HS-5 (cell line): ENCODE measurements at regions not wholly inside any gene's neighbourhood (a gene's known extent, or its start where the extent isn't known, plus 50 kb on each side); places are given as distances from the start of the nearest gene placed in this dataset.

ENCODE experiments used
- DNase-seq: peaks from one replicate; pipeline ENCODE4 v3.0.0-alpha.2; 2012; ENCODE audit warnings: low read depth

GRCh38 chr6:117169064-117169665 is 96.2 kb upstream of the VGLL2 start:
- DNase-seq, result no peak

GRCh38 chr6:117169781-117170281 is 95.5 kb upstream of the VGLL2 start:
- DNase-seq, result no peak

- DNase-seq, result no peak
Observed at GRCh38 chr6:117174835-117175360, 90.5 kb upstream of the VGLL2 start.

GRCh38 chr6:117188627-117189201 is 76.6 kb upstream of the VGLL2 start:
- DNase-seq, result no peak

GRCh38 chr6:117191009-117191408 is 74.3 kb upstream of the VGLL2 start:
- no peak for DNase-seq

GRCh38 chr6:117191448-117191847 is 73.9 kb upstream of the VGLL2 start:
- DNase-seq, result no peak

GRCh38 chr6:117194271-117194670 is 71.1 kb upstream of the VGLL2 start:
- no peak for DNase-seq

GRCh38 chr6:117194978-117195377 is 70.4 kb upstream of the VGLL2 start:
- DNase-seq, result no peak

- no peak for DNase-seq
Observed at GRCh38 chr6:117195728-117196127, 69.6 kb upstream of the VGLL2 start.

GRCh38 chr6:117200067-117200466 is 65.3 kb upstream of the VGLL2 start:
- no peak for DNase-seq

- DNase-seq, result no peak
Observed at GRCh38 chr6:117204903-117205302, 60.5 kb upstream of the VGLL2 start.

- no peak for DNase-seq
Observed at GRCh38 chr6:117205876-117206275, 59.5 kb upstream of the VGLL2 start.

- DNase-seq, result no peak
Observed at GRCh38 chr6:117206522-117206921, 58.8 kb upstream of the VGLL2 start.

- no peak for DNase-seq
Observed at GRCh38 chr6:117206944-117207687, 58.2 kb upstream of the VGLL2 start.

GRCh38 chr6:117210279-117210678 is 55.1 kb upstream of the VGLL2 start:
- DNase-seq, result no peak

GRCh38 chr6:117215353-117216090 is 49.8 kb upstream of the VGLL2 start:
- DNase-seq, result no peak
